Fibroblast of lung (primary cell): ENCODE measurements at regions not wholly inside any gene's neighbourhood (a gene's known extent, or its start where the extent isn't known, plus 50 kb on each side); places are given as distances from the start of the nearest gene placed in this dataset.
A peak's percentile ranks its signal among the peaks of the same experiment; 100 is the strongest.

ENCODE experiments used
- DNase-seq, 2 donors: peaks; one replicate each; pipeline versions ENCODE4 v3.0.0 to v3.0.0-alpha.2; 2010; ENCODE audit warnings: low read depth in 2 of 2
- H2AFZ ChIP-seq: 2 replicates; pipeline ENCODE4 v1.5.1; 2012; ENCODE audit warnings: low read length, control low read depth, inconsistent platforms
- H3K27ac ChIP-seq: 2 replicates; pipeline ENCODE4 v1.5.1; 2011; ENCODE audit warnings: low read length, control low read depth; ENCODE audit not compliant: insufficient read depth
- H3K27me3 ChIP-seq: 2 replicates; pipeline ENCODE4 v1.5.1; 2011; ENCODE audit warnings: mild to moderate bottlenecking, low read length; ENCODE audit not compliant: control insufficient read depth, insufficient read depth
- H3K36me3 ChIP-seq: 2 replicates; pipeline ENCODE4 v1.5.1; 2011; ENCODE audit warnings: low read length; ENCODE audit not compliant: control insufficient read depth, insufficient read depth
- H3K4me1 ChIP-seq: 2 replicates; pipeline ENCODE4 v1.5.1; 2011; ENCODE audit warnings: low read length; ENCODE audit not compliant: control insufficient read depth, insufficient read depth; ENCODE audit errors: extremely low read depth
- H3K4me2 ChIP-seq: 2 replicates; pipeline ENCODE4 v1.5.1; 2011; ENCODE audit warnings: low read length, control low read depth; ENCODE audit not compliant: insufficient read depth; ENCODE audit errors: extremely low read depth
- H3K4me3 ChIP-seq, 4 experiments: fragments of 200-600 bp in 1 of 4; sonication (generic) in 1 of 4; replicated peaks in 1 of 4; 2 replicates each; pipeline ENCODE4 v1.5.1; 2011 to 2016; ENCODE audit warnings: low read length in 4 of 4, low read depth in 3 of 4, mild to moderate bottlenecking in 3 of 4, control low read depth in 2 of 4, inconsistent platforms in 1 of 4, mixed read lengths in 1 of 4; ENCODE audit not compliant: insufficient read depth in 1 of 4; ENCODE audit errors: control extremely low read depth in 1 of 4
- H3K79me2 ChIP-seq: 2 replicates; pipeline ENCODE4 v1.5.1; 2012; ENCODE audit warnings: mild to moderate bottlenecking, low read length, inconsistent platforms; ENCODE audit not compliant: control insufficient read depth, insufficient read depth
- H3K9ac ChIP-seq: 2 replicates; pipeline ENCODE4 v1.5.1; 2011; ENCODE audit warnings: mild to moderate bottlenecking, low read length, control low read depth; ENCODE audit not compliant: insufficient read depth
- H3K9me3 ChIP-seq: 2 replicates; pipeline ENCODE4 v1.5.1; 2012; ENCODE audit warnings: low read depth, low read length; ENCODE audit not compliant: control insufficient read depth, insufficient read depth
- H4K20me1 ChIP-seq: 2 replicates; pipeline ENCODE4 v1.5.1; 2011; ENCODE audit warnings: low read length; ENCODE audit not compliant: control insufficient read depth, insufficient read depth; ENCODE audit errors: extremely low read depth
- EZH2 ChIP-seq: IDR thresholded peaks from 2 replicates; pipeline ENCODE4 v1.5.1; 2012; ENCODE audit warnings: low read length, control low read depth, mild to moderate bottlenecking; ENCODE audit errors: missing control alignments
- TF ChIP-seq, protein P1 (sequence below), 2 donors: IDR thresholded peaks in 1 of 2; conservative IDR thresholded peaks in 1 of 2; 1 replicate in 1 of 2; 2 replicates in 1 of 2; pipeline ENCODE4 v1.5.1; 2011 to 2012; ENCODE audit warnings: low read length in 2 of 2, control low read depth in 1 of 2, inconsistent platforms in 1 of 2, low read depth in 1 of 2, mild to moderate bottlenecking in 1 of 2

DNA sequence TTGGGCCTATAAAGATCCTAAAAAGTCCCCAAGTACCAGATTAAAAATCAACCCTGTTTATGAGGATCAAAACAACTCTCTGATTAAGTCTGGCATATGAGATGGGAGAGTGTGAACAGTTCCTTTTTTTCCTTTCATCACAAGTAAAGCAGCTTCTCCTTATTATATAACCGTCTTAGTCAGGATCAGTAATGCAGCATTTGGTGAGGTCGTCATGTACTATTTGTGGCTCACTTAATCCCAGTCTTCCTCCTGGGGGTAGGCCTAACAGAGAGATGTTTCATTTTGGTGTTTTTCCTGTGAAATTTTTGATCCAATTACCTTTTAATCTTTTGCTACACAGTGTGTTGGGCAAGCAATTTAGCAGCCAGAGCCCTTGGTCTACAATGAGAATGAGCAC lies 333.1 kb upstream of the KCNMB2 start:
- H2AFZ ChIP-seq, result peak overlapping the region; percentile 19
- H4K20me1 ChIP-seq, result no peaks in the 10 kb centered on the region
- H3K36me3 ChIP-seq, result no peaks in the 10 kb centered on the region

DNA sequence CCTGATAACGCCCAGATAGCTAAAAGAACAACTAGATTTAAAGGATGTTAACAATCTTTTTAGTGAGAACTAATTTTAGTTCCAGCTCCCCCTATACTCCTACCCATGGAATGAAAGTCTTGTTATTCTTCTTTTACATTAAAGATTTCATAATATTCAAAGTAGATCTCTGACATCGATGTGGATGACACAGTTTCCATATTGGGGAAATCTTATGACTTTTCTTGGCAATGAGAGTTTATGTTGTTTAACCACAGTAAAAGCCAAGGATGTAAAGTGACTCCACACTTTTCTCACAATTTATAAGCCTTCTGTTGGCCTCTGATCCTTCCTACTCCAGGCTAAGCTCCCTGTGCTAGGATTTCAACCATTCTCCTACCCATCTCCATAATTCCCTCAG lies 332.6 kb upstream of the KCNMB2 start:
- Histone ChIP-seq H2AFZ (no peak overlapping the region), H3K4me2 (no peak overlapping the region), H3K27me3 (no peaks in the 10 kb centered on the region), H3K79me2 (no peaks in the 10 kb centered on the region), H4K20me1 (no peaks in the 10 kb centered on the region), H3K4me3 (no peak overlapping the region), H3K27ac (no peak overlapping the region), H3K9me3 (no peaks in the 10 kb centered on the region), H3K36me3 (no peaks in the 10 kb centered on the region), H3K4me1 (no peaks in the 10 kb centered on the region), H3K9ac (no peak overlapping the region)
- no peak for TF ChIP-seq EZH2
- TF ChIP-seq, protein P1, sequence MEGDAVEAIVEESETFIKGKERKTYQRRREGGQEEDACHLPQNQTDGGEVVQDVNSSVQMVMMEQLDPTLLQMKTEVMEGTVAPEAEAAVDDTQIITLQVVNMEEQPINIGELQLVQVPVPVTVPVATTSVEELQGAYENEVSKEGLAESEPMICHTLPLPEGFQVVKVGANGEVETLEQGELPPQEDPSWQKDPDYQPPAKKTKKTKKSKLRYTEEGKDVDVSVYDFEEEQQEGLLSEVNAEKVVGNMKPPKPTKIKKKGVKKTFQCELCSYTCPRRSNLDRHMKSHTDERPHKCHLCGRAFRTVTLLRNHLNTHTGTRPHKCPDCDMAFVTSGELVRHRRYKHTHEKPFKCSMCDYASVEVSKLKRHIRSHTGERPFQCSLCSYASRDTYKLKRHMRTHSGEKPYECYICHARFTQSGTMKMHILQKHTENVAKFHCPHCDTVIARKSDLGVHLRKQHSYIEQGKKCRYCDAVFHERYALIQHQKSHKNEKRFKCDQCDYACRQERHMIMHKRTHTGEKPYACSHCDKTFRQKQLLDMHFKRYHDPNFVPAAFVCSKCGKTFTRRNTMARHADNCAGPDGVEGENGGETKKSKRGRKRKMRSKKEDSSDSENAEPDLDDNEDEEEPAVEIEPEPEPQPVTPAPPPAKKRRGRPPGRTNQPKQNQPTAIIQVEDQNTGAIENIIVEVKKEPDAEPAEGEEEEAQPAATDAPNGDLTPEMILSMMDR (conservative IDR thresholded peaks at IDR 0.05 in 1 of 2, IDR thresholded peaks at IDR 0.05 in 1 of 2; ENCODE audit: low read depth in 1 of 2, low read length in 2 of 2), result no peak
- peak in 1 of 2 donors; percentile 73 for DNase-seq

More for the DNA sequence above, 333.1 kb upstream of the KCNMB2 start:
- DNase-seq, result peak; percentile 13 to 44
- no peak overlapping the region for H3K9ac ChIP-seq
- H3K4me2 ChIP-seq, result no peak overlapping the region
- H3K4me1 ChIP-seq, result peaks cover 2% of the 10 kb centered on the region
- no peak overlapping the region for H3K4me3 ChIP-seq
- no peaks in the 10 kb centered on the region for H3K9me3 ChIP-seq
- H3K27me3 ChIP-seq, result no peaks in the 10 kb centered on the region
- H3K27ac ChIP-seq, result no peak overlapping the region
- no peaks in the 10 kb centered on the region for H3K79me2 ChIP-seq
- TF ChIP-seq, protein P1 (conservative IDR thresholded peaks at IDR 0.05 in 1 of 2, IDR thresholded peaks at IDR 0.05 in 1 of 2; ENCODE audit: low read depth in 1 of 2, low read length in 2 of 2), result no peak
- TF ChIP-seq EZH2, result no peak

DNA sequence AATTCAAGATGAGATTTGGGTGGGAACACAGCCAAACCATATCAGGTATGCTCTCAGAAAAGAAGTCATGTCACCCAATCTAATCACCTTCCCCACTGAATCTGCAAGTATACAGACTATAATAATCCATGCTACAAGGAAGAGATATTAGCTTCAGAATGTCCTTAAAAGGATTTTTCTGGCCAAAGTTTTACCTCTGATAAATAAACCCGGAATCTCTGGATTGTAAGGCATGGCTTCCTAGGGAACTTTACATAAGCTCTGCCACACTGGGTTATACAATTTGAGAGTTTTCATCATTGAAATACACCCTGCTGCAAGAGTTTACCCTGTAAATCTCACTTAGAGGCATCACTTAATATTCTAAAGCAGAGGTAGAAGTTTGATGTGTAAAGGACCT lies 330.5 kb upstream of the KCNMB2 start:
- H3K4me1 ChIP-seq, result no peaks in the 10 kb centered on the region
- TF ChIP-seq EZH2, result no peak
- TF ChIP-seq, protein P1 (conservative IDR thresholded peaks at IDR 0.05 in 1 of 2, IDR thresholded peaks at IDR 0.05 in 1 of 2; ENCODE audit: low read depth in 1 of 2, low read length in 2 of 2), result no peak
- H3K27me3 ChIP-seq, result no peaks in the 10 kb centered on the region
- no peak overlapping the region for H3K9ac ChIP-seq
- no peaks in the 10 kb centered on the region for H3K79me2 ChIP-seq
- no peaks in the 10 kb centered on the region for H4K20me1 ChIP-seq
- H2AFZ ChIP-seq, result no peak overlapping the region
- no peaks in the 10 kb centered on the region for H3K36me3 ChIP-seq
- no peak overlapping the region for H3K4me2 ChIP-seq
- no peak overlapping the region for H3K4me3 ChIP-seq
- DNase-seq, result peak in 1 of 2 donors; percentile 67
- H3K9me3 ChIP-seq, result no peaks in the 10 kb centered on the region
- no peak overlapping the region for H3K27ac ChIP-seq
